ENCODE measurements at regions not wholly inside any gene's neighbourhood (a gene's known extent, or its start where the extent isn't known, plus 50 kb on each side); places are given as distances from the start of the nearest gene placed in this dataset.

- Histone ChIP-seq H3K36me3 (ENCODE audit: control insufficient read depth in 4 of 4, insufficient read depth in 4 of 4, low read length in 4 of 4) (no peaks in the 10 kb centered on the region), H3K27ac (ENCODE audit: low read depth in 1 of 2, low read length in 1 of 2) (no peak overlapping the region), H3K9me3 (ENCODE audit: control insufficient read depth in 4 of 4, insufficient read depth in 3 of 4, low read length in 3 of 4) (peaks cover 0 to 3% (median 0%) of the 10 kb centered on the region in 4 donors), H3K4me1 (ENCODE audit: control insufficient read depth in 5 of 5, insufficient read depth in 5 of 5, low read length in 5 of 5) (peaks cover 0 to 14% (median 0%) of the 10 kb centered on the region in 5 donors), H3K4me3 (no peak overlapping the region), H3K9ac (ENCODE audit: insufficient read depth in 1 of 2, low read length in 2 of 2) (no peak overlapping the region), H3K27me3 (ENCODE audit: control insufficient read depth in 3 of 3, insufficient read depth in 3 of 3, low read length in 2 of 3) (no peaks in the 10 kb centered on the region)
- no peak for TF ChIP-seq CTCF (IDR thresholded peaks at IDR 0.05; ENCODE audit: control extremely low read depth, extremely low read depth)
- DNase-seq (no peak), ATAC-seq (ENCODE audit: insufficient read depth, low FRiP score) (no peak)
- WGBS, 2 donors, result 81 to 91% methylated on average over 5 of the region's 5 CpGs
These were observed 222.1 kb downstream of the LPIN1 start for GRCh38 chr2:11968521-11968920.

- ATAC-seq (ENCODE audit: insufficient read depth, low FRiP score), result no peak
- Histone ChIP-seq H3K36me3 (ENCODE audit: control insufficient read depth in 4 of 4, insufficient read depth in 4 of 4, low read length in 4 of 4) (no peaks in the 10 kb centered on the region), H3K9ac (ENCODE audit: insufficient read depth in 1 of 2, low read length in 2 of 2) (no peak overlapping the region), H3K4me3 (no peak overlapping the region), H3K9me3 (ENCODE audit: control insufficient read depth in 4 of 4, insufficient read depth in 3 of 4, low read length in 3 of 4) (peaks cover 0 to 4% (median 1%) of the 10 kb centered on the region in 4 donors), H3K27ac (ENCODE audit: low read depth in 1 of 2, low read length in 1 of 2) (no peak overlapping the region), H3K4me1 (ENCODE audit: control insufficient read depth in 5 of 5, insufficient read depth in 5 of 5, low read length in 5 of 5) (peaks cover 0 to 14% (median 0%) of the 10 kb centered on the region in 5 donors), H3K27me3 (ENCODE audit: control insufficient read depth in 3 of 3, insufficient read depth in 3 of 3, low read length in 2 of 3) (no peaks in the 10 kb centered on the region)
- WGBS, 2 donors, result 92 to 94% methylated on average over 1 of the region's 1 CpG
- no peak for TF ChIP-seq CTCF (IDR thresholded peaks at IDR 0.05; ENCODE audit: control extremely low read depth, extremely low read depth)
- no peak for DNase-seq
These were observed 223.3 kb downstream of the LPIN1 start for GRCh38 chr2:11969774-11970173.

GRCh38 chr2:11974573-11974972 lies 228.1 kb downstream of the LPIN1 start:
- ATAC-seq (ENCODE audit: insufficient read depth, low FRiP score) (no peak), DNase-seq (no peak)
- WGBS, 2 donors, result 94 to 98% methylated on average over 1 of the region's 1 CpG
- H3K4me3 ChIP-seq, result no peak overlapping the region
- TF ChIP-seq CTCF (IDR thresholded peaks at IDR 0.05; ENCODE audit: control extremely low read depth, extremely low read depth), result no peak
- H3K27ac ChIP-seq (ENCODE audit: low read depth in 1 of 2, low read length in 1 of 2), result no peak overlapping the region
- H3K36me3 ChIP-seq (ENCODE audit: control insufficient read depth in 4 of 4, insufficient read depth in 4 of 4, low read length in 4 of 4), result no peaks in the 10 kb centered on the region
- no peaks in the 10 kb centered on the region for H3K4me1 ChIP-seq (ENCODE audit: control insufficient read depth in 5 of 5, insufficient read depth in 5 of 5, low read length in 5 of 5)
- no peaks in the 10 kb centered on the region for H3K27me3 ChIP-seq (ENCODE audit: control insufficient read depth in 3 of 3, insufficient read depth in 3 of 3, low read length in 2 of 3)
- H3K9ac ChIP-seq (ENCODE audit: insufficient read depth in 1 of 2, low read length in 2 of 2), result no peak overlapping the region
- H3K9me3 ChIP-seq (ENCODE audit: control insufficient read depth in 4 of 4, insufficient read depth in 3 of 4, low read length in 3 of 4), result peaks cover 0 to 8% (median 5%) of the 10 kb centered on the region in 4 donors

- no peak for ATAC-seq (ENCODE audit: insufficient read depth, low FRiP score)
- TF ChIP-seq CTCF (IDR thresholded peaks at IDR 0.05; ENCODE audit: control extremely low read depth, extremely low read depth), result no peak
- Histone ChIP-seq H3K4me3 (no peak overlapping the region), H3K27ac (ENCODE audit: low read depth in 1 of 2, low read length in 1 of 2) (no peak overlapping the region), H3K9ac (ENCODE audit: insufficient read depth in 1 of 2, low read length in 2 of 2) (no peak overlapping the region), H3K27me3 (ENCODE audit: control insufficient read depth in 3 of 3, insufficient read depth in 3 of 3, low read length in 2 of 3) (no peaks in the 10 kb centered on the region), H3K4me1 (ENCODE audit: control insufficient read depth in 5 of 5, insufficient read depth in 5 of 5, low read length in 5 of 5) (no peaks in the 10 kb centered on the region), H3K9me3 (ENCODE audit: control insufficient read depth in 4 of 4, insufficient read depth in 3 of 4, low read length in 3 of 4) (peaks cover 0 to 8% (median 5%) of the 10 kb centered on the region in 4 donors), H3K36me3 (ENCODE audit: control insufficient read depth in 4 of 4, insufficient read depth in 4 of 4, low read length in 4 of 4) (no peaks in the 10 kb centered on the region)
- 81 to 100% methylated on average over 1 of the region's 1 CpG for WGBS, 2 donors
- no peak for DNase-seq
These were observed 228.9 kb downstream of the LPIN1 start for GRCh38 chr2:11975373-11975772.

All from lung (tissue), 11 donors.